Mammary epithelial cell (primary cell): ENCODE measurements at regions not wholly inside any gene's neighbourhood (a gene's known extent, or its start where the extent isn't known, plus 50 kb on each side); places are given as distances from the start of the nearest gene placed in this dataset.

Source experiments
- CTCF ChIP-seq, 2 donors: IDR thresholded peaks in 1 of 2; conservative IDR thresholded peaks in 1 of 2; 2 replicates each; pipeline ENCODE4 v1.5.1; 2011 to 2012; ENCODE audit warnings: inconsistent platforms in 2 of 2, low read length in 2 of 2, mild to moderate bottlenecking in 2 of 2, control low read depth in 1 of 2, low read depth in 1 of 2; ENCODE audit not compliant: insufficient read depth in 1 of 2; ENCODE audit errors: extremely low read depth in 1 of 2
- EZH2 ChIP-seq: IDR thresholded peaks from 2 replicates; pipeline ENCODE4 v1.6.1; 2012; ENCODE audit warnings: low read length, inconsistent platforms, borderline replicate concordance

GRCh38 chr6:132202574-132202973, 198.7 kb downstream of the MOXD1 start:
- TF ChIP-seq EZH2 (no peak), CTCF (conservative IDR thresholded peaks at IDR 0.05 in 1 of 2, IDR thresholded peaks at IDR 0.05 in 1 of 2; ENCODE audit: extremely low read depth in 1 of 2, insufficient read depth in 1 of 2, low read depth in 1 of 2, low read length in 2 of 2) (no peak)
